GM23338 (cell line): ENCODE measurements at regions not wholly inside any gene's neighbourhood (a gene's known extent, or its start where the extent isn't known, plus 50 kb on each side); places are given as distances from the start of the nearest gene placed in this dataset.

ENCODE experiments used
- ATAC-seq: fragments of 200-7000 bp; cut with Tn5 transposase; 3 replicates; pipeline ENCODE4 v1.9.1; 2020
- DNase-seq: peaks from one replicate; pipeline ENCODE4 v3.0.0-alpha.2; 2015; ENCODE audit warnings: low spot score
- H2AFZ ChIP-seq: fragments of 200-600 bp; sonication (generic); 2 replicates; pipeline ENCODE4 v1.8.0; 2016; ENCODE audit warnings: antibody characterized with exemption, mild to moderate bottlenecking, moderate library complexity
- H3F3A ChIP-seq: fragments of 200-600 bp; sonication (generic); replicated peaks from 2 replicates; pipeline ENCODE4 v1.8.0; 2017; ENCODE audit warnings: antibody characterized with exemption, mixed run types, low read depth
- H3K27ac ChIP-seq: fragments of 200-600 bp; sonication (generic); 2 replicates; pipeline ENCODE4 v1.6.1; 2016; ENCODE audit warnings: low read depth
- H3K27me3 ChIP-seq: fragments of 200-600 bp; sonication (generic); 2 replicates; pipeline ENCODE4 v1.8.0; 2016; ENCODE audit warnings: mild to moderate bottlenecking, mixed run types, moderate library complexity; ENCODE audit not compliant: insufficient read depth
- H3K36me3 ChIP-seq: fragments of 200-600 bp; sonication (generic); 2 replicates; pipeline ENCODE4 v1.8.0; 2016; ENCODE audit warnings: mild to moderate bottlenecking; ENCODE audit not compliant: insufficient read depth
- H3K4me1 ChIP-seq: fragments of 200-600 bp; sonication (generic); 2 replicates; pipeline ENCODE4 v1.8.0; 2016; ENCODE audit warnings: mild to moderate bottlenecking, moderate library complexity; ENCODE audit not compliant: insufficient read depth
- H3K4me2 ChIP-seq: fragments of 200-600 bp; sonication (generic); 2 replicates; pipeline ENCODE4 v1.7.1; 2017; ENCODE audit warnings: mixed run types
- H3K4me3 ChIP-seq: fragments of 200-600 bp; sonication (generic); 2 replicates; pipeline ENCODE4 v1.6.1; 2016; ENCODE audit warnings: mixed run types
- H3K79me2 ChIP-seq: fragments of 200-600 bp; sonication (generic); replicated peaks from 2 replicates; pipeline ENCODE4 v1.8.0; 2017; ENCODE audit warnings: mild to moderate bottlenecking; ENCODE audit not compliant: insufficient read depth
- H3K9me2 ChIP-seq: fragments of 200-600 bp; sonication (generic); 2 replicates; pipeline ENCODE4 v1.8.0; 2017; ENCODE audit not compliant: insufficient read depth
- H4K20me1 ChIP-seq: fragments of 200-600 bp; sonication (generic); replicated peaks from 2 replicates; pipeline ENCODE4 v1.8.0; 2017; ENCODE audit warnings: mild to moderate bottlenecking; ENCODE audit not compliant: insufficient read depth
- H3K27ac Mint-ChIP-seq: 2 replicates; pipeline ENCODE4 v1.8.0; 2020; ENCODE audit warnings: inconsistent platforms, mild to moderate bottlenecking, moderate library complexity, mixed read lengths
- H3K27me3 Mint-ChIP-seq: 3 replicates; pipeline ENCODE4 v1.8.0; 2022; ENCODE audit warnings: low read depth, mild to moderate bottlenecking, moderate library complexity, mixed read lengths, inconsistent platforms; ENCODE audit not compliant: insufficient read depth, poor library complexity
- H3K36me3 Mint-ChIP-seq: 3 replicates; pipeline ENCODE4 v1.8.0; 2021; ENCODE audit warnings: low read depth, mild to moderate bottlenecking, inconsistent platforms, moderate library complexity, mixed read lengths
- H3K4me1 Mint-ChIP-seq: 3 replicates; pipeline ENCODE4 v1.8.0; 2020; ENCODE audit warnings: mild to moderate bottlenecking, inconsistent platforms, mixed read lengths
- H3K4me3 Mint-ChIP-seq: 3 replicates; pipeline ENCODE4 v1.8.0; 2021; ENCODE audit warnings: moderate library complexity, mild to moderate bottlenecking, inconsistent platforms, mixed read lengths
- H3K9me3 Mint-ChIP-seq: 3 replicates; pipeline ENCODE4 v1.8.0; 2020; ENCODE audit warnings: moderate library complexity, mild to moderate bottlenecking, inconsistent platforms, mixed read lengths
- CREB1 ChIP-seq: fragments of 250-450 bp; sonication (Bioruptor Pico); IDR thresholded peaks from 2 replicates; pipeline ENCODE4 v1.5.0; 2020; ENCODE audit warnings: low read depth, mild to moderate bottlenecking, moderate library complexity
- EZH2 ChIP-seq: fragments of 200-600 bp; sonication (generic); IDR thresholded peaks from one replicate; pipeline ENCODE4 v1.8.0; 2017; ENCODE audit warnings: antibody characterized with exemption, mild to moderate bottlenecking, low read depth; ENCODE audit not compliant: unreplicated experiment
- EZH2phosphoT487 ChIP-seq: fragments of 200-600 bp; sonication (generic); IDR thresholded peaks from one replicate; pipeline ENCODE4 v1.8.1; 2018; ENCODE audit warnings: antibody characterized with exemption; ENCODE audit not compliant: unreplicated experiment
- JUNB ChIP-seq: IDR thresholded peaks from one replicate; pipeline ENCODE4 v1.6.1; 2016; ENCODE audit warnings: antibody characterized with exemption; ENCODE audit not compliant: unreplicated experiment
- NANOG ChIP-seq: IDR thresholded peaks from 2 replicates; pipeline ENCODE4 v1.6.1; 2016; ENCODE audit warnings: antibody characterized with exemption, borderline replicate concordance
- POLR2AphosphoS5 ChIP-seq: IDR thresholded peaks from 2 replicates; pipeline ENCODE4 v1.6.1; 2016; ENCODE audit warnings: antibody characterized with exemption, low read depth
- REST ChIP-seq: IDR thresholded peaks from one replicate; pipeline ENCODE4 v1.6.1; 2018; ENCODE audit warnings: antibody characterized with exemption; ENCODE audit not compliant: unreplicated experiment
- STAT1 ChIP-seq: IDR thresholded peaks from one replicate; pipeline ENCODE4 v1.6.1; 2016; ENCODE audit warnings: antibody characterized with exemption; ENCODE audit not compliant: unreplicated experiment
- ZNF114 ChIP-seq: fragments of 250-450 bp; sonication (Bioruptor Pico); IDR thresholded peaks from 2 replicates; pipeline ENCODE4 v1.5.0; 2020; ENCODE audit warnings: mild to moderate bottlenecking, moderate library complexity
- ZNF331 ChIP-seq: fragments of 250-450 bp; sonication (Bioruptor Pico); IDR thresholded peaks from 2 replicates; pipeline ENCODE4 v1.5.0; 2020; ENCODE audit warnings: low read depth, mild to moderate bottlenecking, moderate library complexity
- TF ChIP-seq, protein P1 (sequence below): IDR thresholded peaks from 2 replicates; pipeline ENCODE4 v1.6.1; 2016; ENCODE audit warnings: antibody characterized with exemption
- TF ChIP-seq, protein P2 (sequence below), 2 experiments: fragments of 200-600 bp in 1 of 2; sonication (generic) in 1 of 2; conservative IDR thresholded peaks; 2 replicates each; pipeline versions ENCODE4 v1.5.1 to v1.6.1; 2016 to 2017; ENCODE audit warnings: antibody characterized with exemption in 2 of 2, low read depth in 2 of 2, mild to moderate bottlenecking in 2 of 2, moderate library complexity in 1 of 2
- TF ChIP-seq, protein P3 (sequence below): fragments of 250-450 bp; sonication (Bioruptor Pico); IDR thresholded peaks from 2 replicates; pipeline ENCODE4 v1.5.0; 2020; ENCODE audit warnings: mild to moderate bottlenecking, moderate library complexity

DNA sequence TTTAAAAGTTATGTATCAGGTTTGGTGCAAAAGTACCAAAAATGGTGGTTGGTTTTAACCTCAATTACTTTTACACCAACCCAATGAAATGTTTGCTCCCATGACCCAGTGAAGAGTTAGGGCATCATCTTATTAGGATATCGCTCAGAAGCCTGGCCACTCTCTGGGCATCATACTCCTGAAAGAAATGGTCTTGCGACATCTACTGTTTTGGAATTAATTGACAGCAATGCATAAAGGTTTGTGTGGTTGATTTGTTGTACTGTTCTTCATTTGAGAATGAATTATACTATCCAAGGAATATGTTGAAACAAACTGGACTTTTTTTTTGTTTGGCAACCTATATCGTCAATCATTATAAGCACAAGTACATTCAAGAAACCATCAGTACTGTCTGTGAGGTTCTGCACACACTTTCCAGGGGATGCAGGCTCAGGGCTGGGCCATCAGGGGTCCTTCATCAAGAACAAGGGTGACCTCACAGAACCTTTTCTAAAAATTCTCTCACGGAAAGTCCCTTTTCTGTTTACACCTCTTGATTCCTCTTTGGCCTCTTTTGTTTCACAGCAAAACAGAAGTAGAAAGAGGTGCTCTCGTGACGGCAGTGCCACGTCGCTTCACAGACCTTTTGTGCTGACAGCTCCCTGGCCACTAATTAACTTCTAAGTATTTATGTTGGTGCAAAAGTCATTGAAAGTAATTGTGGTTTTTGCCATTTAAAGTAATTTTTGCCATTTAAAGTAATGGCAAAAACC, 117.2 kb upstream of the KLF6 start:
- Mint-ChIP-seq H3K4me1 (no peaks in the 10 kb centered on the region; the same call in 2 of the 3 replicates), H3K27ac (no peak overlapping the region), H3K9me3 (peaks cover 5% of the 10 kb centered on the region; the same call in 1 of the 3 replicates), H3K4me3 (no peak overlapping the region), H3K27me3 (peaks cover 4% of the 10 kb centered on the region), H3K36me3 (no peaks in the 10 kb centered on the region)
- H3K27me3 ChIP-seq = no peaks in the 10 kb centered on the region
- H3F3A ChIP-seq = no peaks in the 10 kb centered on the region
- H3K36me3 ChIP-seq = no peaks in the 10 kb centered on the region
- H3K27ac ChIP-seq = no peak overlapping the region
- no peak overlapping the region for H2AFZ ChIP-seq
- H3K4me3 ChIP-seq = no peak overlapping the region
- no peaks in the 10 kb centered on the region for H4K20me1 ChIP-seq
- DNase-seq (no peak), ATAC-seq (no peak)
- no peaks in the 10 kb centered on the region for H3K4me1 ChIP-seq
- H3K4me2 ChIP-seq = no peak overlapping the region
- H3K9me2 ChIP-seq = no peaks in the 10 kb centered on the region
- TF ChIP-seq POLR2AphosphoS5 = no peak
- TF ChIP-seq, protein P1, sequence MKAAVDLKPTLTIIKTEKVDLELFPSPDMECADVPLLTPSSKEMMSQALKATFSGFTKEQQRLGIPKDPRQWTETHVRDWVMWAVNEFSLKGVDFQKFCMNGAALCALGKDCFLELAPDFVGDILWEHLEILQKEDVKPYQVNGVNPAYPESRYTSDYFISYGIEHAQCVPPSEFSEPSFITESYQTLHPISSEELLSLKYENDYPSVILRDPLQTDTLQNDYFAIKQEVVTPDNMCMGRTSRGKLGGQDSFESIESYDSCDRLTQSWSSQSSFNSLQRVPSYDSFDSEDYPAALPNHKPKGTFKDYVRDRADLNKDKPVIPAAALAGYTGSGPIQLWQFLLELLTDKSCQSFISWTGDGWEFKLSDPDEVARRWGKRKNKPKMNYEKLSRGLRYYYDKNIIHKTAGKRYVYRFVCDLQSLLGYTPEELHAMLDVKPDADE = no peak
- TF ChIP-seq STAT1 = no peak
- TF ChIP-seq, protein P2, sequence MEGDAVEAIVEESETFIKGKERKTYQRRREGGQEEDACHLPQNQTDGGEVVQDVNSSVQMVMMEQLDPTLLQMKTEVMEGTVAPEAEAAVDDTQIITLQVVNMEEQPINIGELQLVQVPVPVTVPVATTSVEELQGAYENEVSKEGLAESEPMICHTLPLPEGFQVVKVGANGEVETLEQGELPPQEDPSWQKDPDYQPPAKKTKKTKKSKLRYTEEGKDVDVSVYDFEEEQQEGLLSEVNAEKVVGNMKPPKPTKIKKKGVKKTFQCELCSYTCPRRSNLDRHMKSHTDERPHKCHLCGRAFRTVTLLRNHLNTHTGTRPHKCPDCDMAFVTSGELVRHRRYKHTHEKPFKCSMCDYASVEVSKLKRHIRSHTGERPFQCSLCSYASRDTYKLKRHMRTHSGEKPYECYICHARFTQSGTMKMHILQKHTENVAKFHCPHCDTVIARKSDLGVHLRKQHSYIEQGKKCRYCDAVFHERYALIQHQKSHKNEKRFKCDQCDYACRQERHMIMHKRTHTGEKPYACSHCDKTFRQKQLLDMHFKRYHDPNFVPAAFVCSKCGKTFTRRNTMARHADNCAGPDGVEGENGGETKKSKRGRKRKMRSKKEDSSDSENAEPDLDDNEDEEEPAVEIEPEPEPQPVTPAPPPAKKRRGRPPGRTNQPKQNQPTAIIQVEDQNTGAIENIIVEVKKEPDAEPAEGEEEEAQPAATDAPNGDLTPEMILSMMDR (conservative IDR thresholded peaks at IDR 0.05; ENCODE audit: low read depth in 2 of 2) = no peak
- no peak for TF ChIP-seq EZH2phosphoT487
- no peak for TF ChIP-seq REST
- no peak for TF ChIP-seq ZNF331 (CRISPR knock-in tag)
- no peak for TF ChIP-seq NANOG
- no peak for TF ChIP-seq EZH2
- TF ChIP-seq JUNB = no peak
- TF ChIP-seq CREB1 (CRISPR knock-in tag) = no peak
- no peak for TF ChIP-seq ZNF114 (CRISPR knock-in tag)
- TF ChIP-seq, protein P3, sequence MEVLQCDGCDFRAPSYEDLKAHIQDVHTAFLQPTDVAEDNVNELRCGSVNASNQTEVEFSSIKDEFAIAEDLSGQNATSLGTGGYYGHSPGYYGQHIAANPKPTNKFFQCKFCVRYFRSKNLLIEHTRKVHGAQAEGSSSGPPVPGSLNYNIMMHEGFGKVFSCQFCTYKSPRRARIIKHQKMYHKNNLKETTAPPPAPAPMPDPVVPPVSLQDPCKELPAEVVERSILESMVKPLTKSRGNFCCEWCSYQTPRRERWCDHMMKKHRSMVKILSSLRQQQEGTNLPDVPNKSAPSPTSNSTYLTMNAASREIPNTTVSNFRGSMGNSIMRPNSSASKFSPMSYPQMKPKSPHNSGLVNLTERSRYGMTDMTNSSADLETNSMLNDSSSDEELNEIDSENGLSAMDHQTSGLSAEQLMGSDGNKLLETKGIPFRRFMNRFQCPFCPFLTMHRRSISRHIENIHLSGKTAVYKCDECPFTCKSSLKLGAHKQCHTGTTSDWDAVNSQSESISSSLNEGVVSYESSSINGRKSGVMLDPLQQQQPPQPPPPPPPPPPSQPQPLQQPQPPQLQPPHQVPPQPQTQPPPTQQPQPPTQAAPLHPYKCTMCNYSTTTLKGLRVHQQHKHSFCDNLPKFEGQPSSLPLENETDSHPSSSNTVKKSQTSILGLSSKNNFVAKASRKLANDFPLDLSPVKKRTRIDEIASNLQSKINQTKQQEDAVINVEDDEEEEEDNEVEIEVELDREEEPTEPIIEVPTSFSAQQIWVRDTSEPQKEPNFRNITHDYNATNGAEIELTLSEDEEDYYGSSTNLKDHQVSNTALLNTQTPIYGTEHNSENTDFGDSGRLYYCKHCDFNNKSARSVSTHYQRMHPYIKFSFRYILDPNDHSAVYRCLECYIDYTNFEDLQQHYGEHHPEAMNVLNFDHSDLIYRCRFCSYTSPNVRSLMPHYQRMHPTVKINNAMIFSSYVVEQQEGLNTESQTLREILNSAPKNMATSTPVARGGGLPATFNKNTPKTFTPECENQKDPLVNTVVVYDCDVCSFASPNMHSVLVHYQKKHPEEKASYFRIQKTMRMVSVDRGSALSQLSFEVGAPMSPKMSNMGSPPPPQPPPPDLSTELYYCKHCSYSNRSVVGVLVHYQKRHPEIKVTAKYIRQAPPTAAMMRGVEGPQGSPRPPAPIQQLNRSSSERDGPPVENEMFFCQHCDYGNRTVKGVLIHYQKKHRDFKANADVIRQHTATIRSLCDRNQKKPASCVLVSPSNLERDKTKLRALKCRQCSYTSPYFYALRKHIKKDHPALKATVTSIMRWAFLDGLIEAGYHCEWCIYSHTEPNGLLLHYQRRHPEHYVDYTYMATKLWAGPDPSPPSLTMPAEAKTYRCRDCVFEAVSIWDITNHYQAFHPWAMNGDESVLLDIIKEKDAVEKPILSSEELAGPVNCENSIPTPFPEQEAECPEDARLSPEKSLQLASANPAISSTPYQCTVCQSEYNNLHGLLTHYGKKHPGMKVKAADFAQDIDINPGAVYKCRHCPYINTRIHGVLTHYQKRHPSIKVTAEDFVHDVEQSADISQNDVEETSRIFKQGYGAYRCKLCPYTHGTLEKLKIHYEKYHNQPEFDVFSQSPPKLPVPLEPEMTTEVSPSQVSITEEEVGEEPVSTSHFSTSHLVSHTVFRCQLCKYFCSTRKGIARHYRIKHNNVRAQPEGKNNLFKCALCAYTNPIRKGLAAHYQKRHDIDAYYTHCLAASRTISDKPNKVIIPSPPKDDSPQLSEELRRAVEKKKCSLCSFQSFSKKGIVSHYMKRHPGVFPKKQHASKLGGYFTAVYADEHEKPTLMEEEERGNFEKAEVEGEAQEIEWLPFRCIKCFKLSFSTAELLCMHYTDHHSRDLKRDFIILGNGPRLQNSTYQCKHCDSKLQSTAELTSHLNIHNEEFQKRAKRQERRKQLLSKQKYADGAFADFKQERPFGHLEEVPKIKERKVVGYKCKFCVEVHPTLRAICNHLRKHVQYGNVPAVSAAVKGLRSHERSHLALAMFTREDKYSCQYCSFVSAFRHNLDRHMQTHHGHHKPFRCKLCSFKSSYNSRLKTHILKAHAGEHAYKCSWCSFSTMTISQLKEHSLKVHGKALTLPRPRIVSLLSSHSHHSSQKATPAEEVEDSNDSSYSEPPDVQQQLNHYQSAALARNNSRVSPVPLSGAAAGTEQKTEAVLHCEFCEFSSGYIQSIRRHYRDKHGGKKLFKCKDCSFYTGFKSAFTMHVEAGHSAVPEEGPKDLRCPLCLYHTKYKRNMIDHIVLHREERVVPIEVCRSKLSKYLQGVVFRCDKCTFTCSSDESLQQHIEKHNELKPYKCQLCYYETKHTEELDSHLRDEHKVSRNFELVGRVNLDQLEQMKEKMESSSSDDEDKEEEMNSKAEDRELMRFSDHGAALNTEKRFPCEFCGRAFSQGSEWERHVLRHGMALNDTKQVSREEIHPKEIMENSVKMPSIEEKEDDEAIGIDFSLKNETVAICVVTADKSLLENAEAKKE (CRISPR knock-in tag) = no peak
- no peaks in the 10 kb centered on the region for H3K79me2 ChIP-seq
